ENCODE measurements at regions not wholly inside any gene's neighbourhood (a gene's known extent, or its start where the extent isn't known, plus 50 kb on each side); places are given as distances from the start of the nearest gene placed in this dataset.
A peak's percentile ranks its signal among the peaks of the same experiment; 100 is the strongest.

DNA sequence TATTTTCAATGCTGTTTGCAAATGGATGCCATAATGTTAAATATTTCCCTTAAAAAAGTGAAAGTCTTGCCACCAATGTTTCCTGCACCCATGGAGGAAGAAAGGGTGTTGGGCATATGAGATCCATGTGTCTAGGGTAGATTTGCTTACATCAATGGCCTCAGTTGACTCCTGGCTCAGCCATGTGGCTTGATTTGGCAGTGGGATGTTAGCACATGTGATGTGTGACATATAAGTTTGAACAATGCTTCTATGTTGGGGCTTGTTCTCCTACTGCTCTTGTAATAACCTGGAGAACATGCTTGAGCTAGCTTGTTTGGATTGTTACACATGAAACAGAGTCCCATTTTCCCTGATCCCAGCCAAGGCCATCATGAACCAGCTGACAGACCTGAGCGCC is 187.6 kb downstream of the SCP2D1 start:
- no peak for DNase-seq

GRCh38 chr20:19003366-19004336 is 190.1 kb downstream of the SCP2D1 start:
- no peak for DNase-seq

GRCh38 chr20:19004975-19005374 is 191.4 kb downstream of the SCP2D1 start:
- DNase-seq: no peak

- no peak for DNase-seq
Measured at GRCh38 chr20:19008497-19008896, 194.9 kb downstream of the SCP2D1 start.

DNA sequence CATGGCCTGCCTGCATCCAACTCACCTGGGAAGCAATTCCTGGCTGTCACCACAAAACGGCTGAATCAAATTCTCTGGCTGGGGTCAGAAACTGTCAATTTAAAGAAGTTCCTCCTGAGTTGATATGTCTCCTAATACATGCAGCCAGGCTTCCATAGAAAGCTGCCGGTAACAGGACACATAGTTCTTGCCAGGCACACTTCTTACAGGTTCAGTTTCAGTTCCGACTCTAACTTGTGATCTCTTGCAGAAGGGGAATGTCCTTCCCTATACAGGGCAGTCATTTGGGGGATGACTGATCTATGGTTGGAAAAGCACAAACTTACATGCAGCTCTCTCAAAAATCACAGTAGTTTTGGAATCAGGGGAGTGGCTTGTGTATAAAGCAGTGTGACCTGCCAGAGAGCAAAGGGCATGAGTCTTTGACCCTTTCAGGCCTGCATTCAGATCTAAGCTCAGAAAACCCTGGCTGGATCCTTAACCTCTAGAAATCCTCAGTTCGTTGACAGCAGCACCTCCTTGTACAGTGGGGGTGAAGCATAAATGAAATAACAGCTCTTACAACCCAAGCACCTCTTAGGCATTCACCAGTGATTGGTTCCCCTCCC is 195.6 kb downstream of the SCP2D1 start:
- DNase-seq: no peak

DNA sequence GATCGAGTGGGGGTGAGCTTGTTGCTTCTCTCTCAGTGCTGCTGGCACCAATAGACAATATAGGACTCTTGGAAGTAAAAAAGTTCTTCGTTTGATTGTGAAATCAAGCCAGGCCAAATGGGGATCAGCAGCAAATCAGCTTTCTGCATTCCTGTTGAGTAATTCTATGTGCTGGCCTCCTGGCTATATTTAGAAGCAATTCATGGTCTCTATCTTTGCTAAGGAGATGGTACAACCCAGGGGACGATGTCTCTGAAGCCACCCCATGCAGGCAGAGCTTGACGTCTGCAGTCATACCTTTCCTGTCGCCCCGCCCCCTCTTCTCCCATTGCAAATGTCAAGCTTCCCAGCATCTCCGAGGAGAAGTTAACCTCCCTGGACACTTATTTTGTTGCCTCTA is 199.1 kb downstream of the SCP2D1 start:
- no peak for DNase-seq

DNA sequence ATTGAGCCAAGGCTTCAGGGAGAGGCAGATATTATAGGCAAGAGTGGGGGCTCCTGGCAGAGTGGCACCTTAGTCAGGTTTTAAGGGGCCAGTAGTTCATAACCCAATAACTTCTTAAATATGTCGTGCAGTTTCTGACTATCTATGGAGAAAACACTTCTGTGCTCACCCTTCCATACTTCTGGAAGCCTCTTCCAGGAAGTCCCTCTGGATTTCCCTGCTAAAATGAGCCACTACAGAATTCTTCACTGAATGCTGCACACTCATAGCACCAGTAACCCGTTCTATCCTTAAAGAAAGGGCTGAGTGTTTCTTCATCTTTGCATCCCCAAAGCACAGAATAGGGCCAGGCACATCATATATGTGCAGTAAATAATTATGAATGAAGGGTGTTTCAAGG is 198.5 kb upstream of the SLC24A3 start:
- no peak for DNase-seq

- DNase-seq: peak; percentile 38
Measured at GRCh38 chr20:19015351-19016139, 196.9 kb upstream of the SLC24A3 start.

DNA sequence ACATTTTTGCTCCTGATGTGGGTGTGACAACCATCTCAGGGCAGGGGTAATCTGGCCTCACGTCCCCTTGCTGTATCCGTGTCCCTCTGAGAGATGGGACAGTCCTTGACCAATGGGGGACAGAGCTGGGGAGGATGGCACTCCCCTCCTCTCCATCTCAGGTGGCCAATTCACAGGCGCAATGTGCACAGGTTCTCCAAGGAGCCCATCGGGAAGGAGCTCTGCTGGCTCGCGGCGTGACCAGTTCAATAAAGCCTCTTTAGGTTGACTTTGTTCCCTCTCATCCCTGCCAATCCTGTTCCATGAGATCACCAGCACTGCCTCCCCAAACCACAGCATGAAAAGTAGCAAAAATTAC is 196.3 kb upstream of the SLC24A3 start:
- no peak for DNase-seq

GRCh38 chr20:19017104-19017690 is 195.2 kb upstream of the SLC24A3 start:
- DNase-seq: no peak

- DNase-seq: no peak
Measured at GRCh38 chr20:19018881-19019280, 193.6 kb upstream of the SLC24A3 start.

- DNase-seq: no peak
Measured at GRCh38 chr20:19019734-19020364, 192.6 kb upstream of the SLC24A3 start.

- DNase-seq: no peak
Measured at GRCh38 chr20:19021406-19022117, 190.9 kb upstream of the SLC24A3 start.

GRCh38 chr20:19022118-19022575 is 190.3 kb upstream of the SLC24A3 start:
- DNase-seq: no peak

DNA sequence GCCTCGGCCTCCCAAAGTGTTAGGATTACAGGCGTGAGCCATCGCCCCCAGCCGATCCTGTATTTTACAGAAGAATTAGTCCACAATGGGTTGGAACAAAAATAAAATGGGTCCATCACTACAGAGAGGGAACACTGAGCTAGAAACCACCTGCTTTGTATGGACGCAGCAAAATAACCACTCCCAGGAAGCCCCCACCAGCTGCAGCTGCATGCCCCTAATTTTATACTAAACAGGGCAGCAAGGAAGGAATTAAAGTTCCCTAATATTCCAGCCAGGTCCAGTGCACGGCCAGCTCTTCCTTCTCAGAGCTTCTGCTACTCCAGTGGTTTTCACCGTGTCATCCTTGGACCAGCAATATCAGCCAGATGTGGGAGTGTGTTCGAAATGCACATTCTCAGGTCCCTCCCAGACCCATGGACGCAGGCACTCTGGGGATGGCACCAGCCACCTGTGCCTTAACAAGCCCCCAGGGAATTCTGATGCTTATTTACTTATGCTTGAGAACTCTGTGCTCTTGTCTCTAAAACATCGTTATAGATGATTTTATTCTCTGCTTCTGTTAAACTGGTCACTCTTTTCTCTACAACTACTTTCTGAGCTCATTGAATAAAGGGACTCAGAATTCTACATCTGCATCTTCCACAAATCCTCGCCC is 189.5 kb upstream of the SLC24A3 start:
- DNase-seq: no peak

DNA sequence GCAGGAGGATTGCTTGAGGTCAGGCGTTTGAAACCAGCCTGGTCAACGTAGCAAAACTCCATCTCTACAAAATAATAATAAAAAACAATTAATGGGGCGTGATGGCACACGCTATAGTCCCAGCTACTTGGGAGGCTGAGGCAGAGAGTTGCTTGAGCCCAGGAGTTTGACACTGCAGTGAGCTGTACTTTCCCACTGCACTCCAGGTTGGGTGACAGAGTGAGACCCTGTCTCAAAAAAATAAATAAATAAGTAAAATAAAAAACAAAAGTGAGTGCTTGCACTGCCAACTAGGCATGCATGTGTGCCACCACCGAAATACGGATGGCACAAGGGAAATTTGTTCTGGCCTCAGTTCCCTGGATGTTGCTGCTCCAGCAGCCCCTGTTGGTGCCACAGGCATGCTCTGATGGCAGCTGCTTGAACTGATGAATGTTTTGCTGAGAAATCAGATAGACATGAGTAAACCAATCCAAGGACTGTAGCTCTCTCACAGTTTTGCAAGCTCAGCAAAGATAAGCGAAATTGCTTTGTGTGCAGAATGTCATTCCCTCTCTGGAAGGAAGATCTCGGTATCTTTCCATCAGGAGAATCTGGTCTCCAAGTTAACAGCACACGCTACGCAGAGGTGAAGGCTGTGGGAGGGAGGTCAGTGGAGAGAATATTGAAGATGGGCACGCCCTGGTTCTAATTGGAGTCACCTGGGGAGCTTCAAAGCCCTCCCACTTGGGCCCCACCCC is 188.0 kb upstream of the SLC24A3 start:
- no peak for DNase-seq

GRCh38 chr20:19025430-19026120 is 186.9 kb upstream of the SLC24A3 start:
- no peak for DNase-seq

DNA sequence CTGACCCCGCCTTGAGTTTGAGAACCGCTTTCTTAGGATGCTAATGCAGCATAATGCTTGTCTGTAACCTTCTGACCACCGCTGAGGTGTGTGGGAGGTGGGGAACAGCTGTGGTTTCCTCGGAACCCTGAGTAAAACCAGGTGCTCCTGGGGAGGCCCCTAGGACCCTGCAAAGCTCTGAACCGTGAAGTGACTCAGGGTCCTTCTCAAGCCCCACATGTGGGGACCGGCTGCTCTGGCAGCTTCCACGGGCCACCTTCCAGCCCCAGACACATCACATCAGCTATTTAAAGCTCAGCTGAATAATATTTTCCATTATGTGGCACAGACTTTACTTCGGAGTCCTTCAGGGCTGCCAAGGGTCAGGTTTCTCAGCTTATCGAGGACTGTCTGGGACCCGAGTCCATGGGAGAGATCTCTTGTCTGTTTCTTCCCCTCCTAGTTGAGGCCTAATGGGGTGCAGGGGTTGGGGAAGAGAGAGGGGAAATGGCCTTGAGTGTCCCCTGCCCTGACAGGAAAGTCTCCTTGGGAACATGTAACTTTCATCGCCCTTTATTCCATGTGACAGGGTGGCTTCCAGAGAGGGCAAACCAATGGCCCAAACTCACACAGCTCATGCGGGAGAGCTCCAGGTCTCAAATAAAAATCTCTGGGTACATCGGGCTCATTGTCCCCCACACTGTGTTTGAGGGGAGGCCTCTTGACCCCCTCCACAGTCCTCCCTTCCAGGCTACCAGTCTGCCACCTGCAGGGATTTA is 186.1 kb upstream of the SLC24A3 start:
- DNase-seq: peak; percentile 67

Data from femur (tissue), 1 donor.